Islet of Langerhans (tissue), 1 donor: ENCODE measurements at regions not wholly inside any gene's neighbourhood (a gene's known extent, or its start where the extent isn't known, plus 50 kb on each side); places are given as distances from the start of the nearest gene placed in this dataset.

Experiments
- FAIRE-seq: peaks from one replicate; lab custom pipeline; 2011; peaks lifted over from hg19 to GRCh38; lab: Jason Lieb, UNC

- FAIRE-seq, result no peak
Measured at GRCh38 chr5:142433526-142434321, 108.9 kb upstream of the SPRY4 start.

- no peak for FAIRE-seq
Measured at GRCh38 chr5:142432961-142433360, 108.1 kb upstream of the SPRY4 start.

- no peak for FAIRE-seq
Measured at GRCh38 chr5:142432369-142432863, 107.6 kb upstream of the SPRY4 start.

- no peak for FAIRE-seq
Measured at GRCh38 chr5:142428773-142429473, 104.1 kb upstream of the SPRY4 start.

GRCh38 chr5:142428036-142428772 lies 103.4 kb upstream of the SPRY4 start:
- no peak for FAIRE-seq

GRCh38 chr5:142427529-142427928 lies 102.7 kb upstream of the SPRY4 start:
- FAIRE-seq, result no peak

GRCh38 chr5:142427015-142427364 lies 102.2 kb upstream of the SPRY4 start:
- FAIRE-seq, result no peak

GRCh38 chr5:142426129-142427014 lies 101.6 kb upstream of the SPRY4 start:
- FAIRE-seq, result no peak

GRCh38 chr5:142425286-142426065 lies 100.7 kb upstream of the SPRY4 start:
- FAIRE-seq, result no peak

GRCh38 chr5:142422429-142422828 lies 97.6 kb upstream of the SPRY4 start:
- FAIRE-seq, result no peak

GRCh38 chr5:142421621-142422397 lies 97.0 kb upstream of the SPRY4 start:
- no peak for FAIRE-seq

- FAIRE-seq, result no peak
Measured at GRCh38 chr5:142421228-142421617, 96.4 kb upstream of the SPRY4 start.

GRCh38 chr5:142420561-142421227 lies 95.9 kb upstream of the SPRY4 start:
- no peak for FAIRE-seq

- FAIRE-seq, result no peak
Measured at GRCh38 chr5:142412581-142412980, 87.8 kb upstream of the SPRY4 start.

- no peak for FAIRE-seq
Measured at GRCh38 chr5:142411656-142412425, 87.0 kb upstream of the SPRY4 start.

GRCh38 chr5:142411103-142411502 lies 86.3 kb upstream of the SPRY4 start:
- FAIRE-seq, result no peak

- no peak for FAIRE-seq
Measured at GRCh38 chr5:142408981-142409481, 84.2 kb upstream of the SPRY4 start.

GRCh38 chr5:142408536-142408935 lies 83.7 kb upstream of the SPRY4 start:
- FAIRE-seq, result no peak
